ENCODE measurements at regions not wholly inside any gene's neighbourhood (a gene's known extent, or its start where the extent isn't known, plus 50 kb on each side); places are given as distances from the start of the nearest gene placed in this dataset.

DNA sequence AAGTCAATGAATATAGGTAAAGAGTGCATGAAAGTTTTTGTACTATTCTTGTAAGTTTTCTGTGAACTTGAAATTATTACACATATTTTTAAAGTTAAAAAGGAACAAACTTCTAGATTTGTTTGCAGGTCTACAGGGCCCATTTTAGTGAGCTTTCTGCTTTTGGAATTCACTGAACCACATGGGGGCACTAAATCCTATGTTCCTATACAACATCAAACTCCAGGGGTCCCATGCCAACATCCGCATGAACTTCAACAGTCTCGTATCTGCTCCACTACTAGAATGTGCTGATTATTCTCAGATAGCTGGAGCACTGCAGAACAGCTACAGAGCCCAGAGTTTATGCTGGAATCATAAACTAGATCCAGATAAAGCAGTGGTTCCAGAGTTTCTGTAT, 347.9 kb upstream of the SPTLC3 start:
- TF ChIP-seq, protein P1, sequence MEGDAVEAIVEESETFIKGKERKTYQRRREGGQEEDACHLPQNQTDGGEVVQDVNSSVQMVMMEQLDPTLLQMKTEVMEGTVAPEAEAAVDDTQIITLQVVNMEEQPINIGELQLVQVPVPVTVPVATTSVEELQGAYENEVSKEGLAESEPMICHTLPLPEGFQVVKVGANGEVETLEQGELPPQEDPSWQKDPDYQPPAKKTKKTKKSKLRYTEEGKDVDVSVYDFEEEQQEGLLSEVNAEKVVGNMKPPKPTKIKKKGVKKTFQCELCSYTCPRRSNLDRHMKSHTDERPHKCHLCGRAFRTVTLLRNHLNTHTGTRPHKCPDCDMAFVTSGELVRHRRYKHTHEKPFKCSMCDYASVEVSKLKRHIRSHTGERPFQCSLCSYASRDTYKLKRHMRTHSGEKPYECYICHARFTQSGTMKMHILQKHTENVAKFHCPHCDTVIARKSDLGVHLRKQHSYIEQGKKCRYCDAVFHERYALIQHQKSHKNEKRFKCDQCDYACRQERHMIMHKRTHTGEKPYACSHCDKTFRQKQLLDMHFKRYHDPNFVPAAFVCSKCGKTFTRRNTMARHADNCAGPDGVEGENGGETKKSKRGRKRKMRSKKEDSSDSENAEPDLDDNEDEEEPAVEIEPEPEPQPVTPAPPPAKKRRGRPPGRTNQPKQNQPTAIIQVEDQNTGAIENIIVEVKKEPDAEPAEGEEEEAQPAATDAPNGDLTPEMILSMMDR (IDR thresholded peaks at IDR 0.05; ENCODE audit: control extremely low read depth in 1 of 3, insufficient read depth in 1 of 3, low read depth in 1 of 3, low read length in 3 of 3): peak in 2 of 3 experiments; percentile 44 to 46; a peak in 3 of 4 replicates
- no peak for TF ChIP-seq EZH2 (IDR thresholded peaks at IDR 0.05; ENCODE audit: low read depth, low read length, severe bottlenecking)
- no peak for TF ChIP-seq TCF12 (IDR thresholded peaks at IDR 0.05; ENCODE audit: low read depth, low read length)
- no peak for TF ChIP-seq KDM4A (IDR thresholded peaks at IDR 0.05; ENCODE audit: low read depth, low read length, severe bottlenecking)
- TF ChIP-seq POLR2A (IDR thresholded peaks at IDR 0.05; ENCODE audit: control extremely low read depth in 1 of 2, low read depth in 2 of 2, low read length in 2 of 2): no peak
- TF ChIP-seq SIN3A (conservative IDR thresholded peaks at IDR 0.05 in 1 of 2, IDR thresholded peaks at IDR 0.05 in 1 of 2; ENCODE audit: low read depth in 1 of 2, low read length in 2 of 2): no peak
- TF ChIP-seq POLR2AphosphoS5 (IDR thresholded peaks at IDR 0.05; ENCODE audit: low read depth, low read length): no peak
- TF ChIP-seq BACH1 (IDR thresholded peaks at IDR 0.05; ENCODE audit: low read length): no peak
- no peak for TF ChIP-seq CHD1 (IDR thresholded peaks at IDR 0.05; ENCODE audit: low read depth, low read length)
- no peak for TF ChIP-seq TAF1 (IDR thresholded peaks at IDR 0.05; ENCODE audit: low read depth, low read length)
- no peak for TF ChIP-seq JUND (IDR thresholded peaks at IDR 0.05; ENCODE audit: low read length)
- TF ChIP-seq, protein P2, sequence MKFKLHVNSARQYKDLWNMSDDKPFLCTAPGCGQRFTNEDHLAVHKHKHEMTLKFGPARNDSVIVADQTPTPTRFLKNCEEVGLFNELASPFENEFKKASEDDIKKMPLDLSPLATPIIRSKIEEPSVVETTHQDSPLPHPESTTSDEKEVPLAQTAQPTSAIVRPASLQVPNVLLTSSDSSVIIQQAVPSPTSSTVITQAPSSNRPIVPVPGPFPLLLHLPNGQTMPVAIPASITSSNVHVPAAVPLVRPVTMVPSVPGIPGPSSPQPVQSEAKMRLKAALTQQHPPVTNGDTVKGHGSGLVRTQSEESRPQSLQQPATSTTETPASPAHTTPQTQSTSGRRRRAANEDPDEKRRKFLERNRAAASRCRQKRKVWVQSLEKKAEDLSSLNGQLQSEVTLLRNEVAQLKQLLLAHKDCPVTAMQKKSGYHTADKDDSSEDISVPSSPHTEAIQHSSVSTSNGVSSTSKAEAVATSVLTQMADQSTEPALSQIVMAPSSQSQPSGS (IDR thresholded peaks at IDR 0.05; ENCODE audit: low read length): no peak
- TF ChIP-seq RXRA (IDR thresholded peaks at IDR 0.05; ENCODE audit: insufficient read depth, low read depth, low read length): no peak
- TF ChIP-seq TEAD4 (IDR thresholded peaks at IDR 0.05; ENCODE audit: low read depth, low read length): no peak

Data from H1 (cell line).